T47D (cell line): ENCODE measurements at regions not wholly inside any gene's neighbourhood (a gene's known extent, or its start where the extent isn't known, plus 50 kb on each side); places are given as distances from the start of the nearest gene placed in this dataset.
"Not testable (repeated sequence)": the region's sequence is repeated elsewhere in the genome, so short reads cannot be mapped to it uniquely, and the experiment has no call there.

ENCODE experiments used
- DNase-seq, 2 experiments: peaks; one replicate each; pipeline versions ENCODE4 v3.0.0 to v3.0.0-alpha.2; 2011 to 2012; ENCODE audit warnings: low read depth in 1 of 2, low spot score in 1 of 2
- JUND ChIP-seq: IDR thresholded peaks from 2 replicates; pipeline ENCODE4 v1.6.1; 2012; ENCODE audit warnings: low read depth
- in situ Hi-C: cut with HindIII; loops from 2 replicates; pipeline ENCODE4 v1.10.0; 2016; ENCODE audit warnings: low sequenced_read_pairs, low pct_unique_long_range_greater_than_20kb

- peak in 1 of 2 experiments; percentile 32 for DNase-seq
- no peak for TF ChIP-seq JUND
- in situ Hi-C loops, result no loop called here
Measured at GRCh38 chr14:106530423-106531107, 1004.2 kb downstream of the TMEM121 start.

GRCh38 chr14:106537597-106537996 is 1011.2 kb downstream of the TMEM121 start:
- in situ Hi-C loops, result not testable (repeated sequence)
- DNase-seq, result peak in 1 of 2 experiments; percentile 13

GRCh38 chr14:106538201-106538600 is 1011.8 kb downstream of the TMEM121 start:
- TF ChIP-seq JUND, result no peak
- in situ Hi-C loops, result no loop called here
- no peak for DNase-seq

GRCh38 chr14:106547735-106548434 is 1021.5 kb downstream of the TMEM121 start:
- in situ Hi-C loops, result no loop called here
- no peak for TF ChIP-seq JUND
- no peak for DNase-seq

GRCh38 chr14:106549064-106549463 is 1022.7 kb downstream of the TMEM121 start:
- in situ Hi-C loops, result no loop called here
- no peak for TF ChIP-seq JUND
- DNase-seq, result no peak

- peak in 1 of 2 experiments; percentile 64 for DNase-seq
Measured at GRCh38 chr14:106551265-106551664, 1024.9 kb downstream of the TMEM121 start.

GRCh38 chr14:106556211-106556610 is 1029.8 kb downstream of the TMEM121 start:
- in situ Hi-C loops, DNase-seq: not testable (repeated sequence)

More at GRCh38 chr14:106551265-106551664, 1024.9 kb downstream of the TMEM121 start:
- TF ChIP-seq JUND, result no peak
- in situ Hi-C loops, result no loop called here

- TF ChIP-seq JUND, result no peak
- in situ Hi-C loops, result no loop called here
- DNase-seq, result peak; percentile 11 to 83
Measured at GRCh38 chr14:106556665-106557289, 1030.4 kb downstream of the TMEM121 start.

GRCh38 chr14:106562451-106562850 is 1036.1 kb downstream of the TMEM121 start:
- TF ChIP-seq JUND, result no peak
- in situ Hi-C loops, result no loop called here
- no peak for DNase-seq

GRCh38 chr14:106564058-106564643 is 1037.8 kb downstream of the TMEM121 start:
- in situ Hi-C loops, result no loop called here
- TF ChIP-seq JUND, result no peak
- peak in 1 of 2 experiments; percentile 77 for DNase-seq

GRCh38 chr14:106578481-106578880 is 1052.1 kb downstream of the TMEM121 start:
- no peak for DNase-seq
- in situ Hi-C loops, result no loop called here
- no peak for TF ChIP-seq JUND

- in situ Hi-C loops, result no loop called here
- TF ChIP-seq JUND, result no peak
- DNase-seq, result no peak
Measured at GRCh38 chr14:106579084-106579483, 1052.7 kb downstream of the TMEM121 start.

- in situ Hi-C loops, result no loop called here
- no peak for TF ChIP-seq JUND
- no peak for DNase-seq
Measured at GRCh38 chr14:106585692-106586091, 1059.3 kb downstream of the TMEM121 start.
